Activated T-cell treated with anti-CD3 and anti-CD28 coated beads for 1 hour (primary cell): ENCODE measurements at regions not wholly inside any gene's neighbourhood (a gene's known extent, or its start where the extent isn't known, plus 50 kb on each side); places are given as distances from the start of the nearest gene placed in this dataset.

Experiments
- DNase-seq: peaks from one replicate; pipeline ENCODE4 v3.0.0-alpha.2; 2020; ENCODE audit warnings: low read depth

GRCh38 chr11:109862835-109863234, 230.4 kb upstream of the ZC3H12C start:
- DNase-seq: no peak

- DNase-seq: no peak
Observed at GRCh38 chr11:109864151-109864661, 229.0 kb upstream of the ZC3H12C start.

GRCh38 chr11:109864834-109865547, 228.2 kb upstream of the ZC3H12C start:
- no peak for DNase-seq

GRCh38 chr11:109865548-109866186, 227.5 kb upstream of the ZC3H12C start:
- no peak for DNase-seq

- no peak for DNase-seq
Observed at GRCh38 chr11:109867784-109868183, 225.4 kb upstream of the ZC3H12C start.

GRCh38 chr11:109869536-109869935, 223.7 kb upstream of the ZC3H12C start:
- DNase-seq: no peak

- DNase-seq: no peak
Observed at GRCh38 chr11:109870297-109870696, 222.9 kb upstream of the ZC3H12C start.

GRCh38 chr11:109877043-109877442, 216.1 kb upstream of the ZC3H12C start:
- no peak for DNase-seq

- no peak for DNase-seq
Observed at GRCh38 chr11:109884501-109884900, 208.7 kb upstream of the ZC3H12C start.

- no peak for DNase-seq
Observed at GRCh38 chr11:109885006-109885405, 208.2 kb upstream of the ZC3H12C start.

- no peak for DNase-seq
Observed at GRCh38 chr11:109892321-109892794, 200.8 kb upstream of the ZC3H12C start.

- no peak for DNase-seq
Observed at GRCh38 chr11:109894242-109894641, 198.9 kb upstream of the ZC3H12C start.

GRCh38 chr11:109898592-109898991, 194.6 kb upstream of the ZC3H12C start:
- DNase-seq: no peak

- no peak for DNase-seq
Observed at GRCh38 chr11:109902764-109903433, 190.3 kb upstream of the ZC3H12C start.

- no peak for DNase-seq
Observed at GRCh38 chr11:109911488-109911887, 181.7 kb upstream of the ZC3H12C start.

- no peak for DNase-seq
Observed at GRCh38 chr11:109914038-109914437, 179.2 kb upstream of the ZC3H12C start.

- DNase-seq: no peak
Observed at GRCh38 chr11:109914809-109915653, 178.2 kb upstream of the ZC3H12C start.

- DNase-seq: no peak
Observed at GRCh38 chr11:109926941-109927340, 166.3 kb upstream of the ZC3H12C start.

GRCh38 chr11:109929308-109929707, 163.9 kb upstream of the ZC3H12C start:
- DNase-seq: no peak

- DNase-seq: no peak
Observed at GRCh38 chr11:109933126-109933525, 160.1 kb upstream of the ZC3H12C start.

- DNase-seq: no peak
Observed at GRCh38 chr11:109934151-109934550, 159.0 kb upstream of the ZC3H12C start.

GRCh38 chr11:109936661-109937180, 156.5 kb upstream of the ZC3H12C start:
- no peak for DNase-seq
